IMR-90 (cell line): ENCODE measurements at regions not wholly inside any gene's neighbourhood (a gene's known extent, or its start where the extent isn't known, plus 50 kb on each side); places are given as distances from the start of the nearest gene placed in this dataset.

Source experiments
- ATAC-seq: fragments of 200-7000 bp; cut with Tn5 transposase; 2 replicates; pipeline ENCODE4 v1.9.1; 2020; ENCODE audit warnings: low read depth, mild to moderate bottlenecking, moderate library complexity
- BruUV-seq: library from RNA; stranded (reverse); fragments of 400-500 nt; replicated peaks from 2 replicates; lab custom pipeline; 2021; lab: Mats Ljungman, UMichigan
- CTCF ChIA-PET: fragments of 300-600 bp; formaldehyde crosslinking; extraction: SDS; loops from one replicate; lab custom pipeline; 2021; ENCODE audit warnings: antibody characterized with exemption; lab: Yijun Ruan, JAX
- POLR2A ChIA-PET: fragments of 300-600 bp; sonication (Branson Sonifier 250); formaldehyde crosslinking; loops from one replicate; lab custom pipeline; 2022; ENCODE audit warnings: antibody characterized with exemption; ENCODE audit not compliant: unreplicated experiment; lab: Charles Lee
- DNase-seq: peaks from one replicate; pipeline ENCODE4 v3.0.0; 2013
- H2AFZ ChIP-seq: replicated peaks from 2 replicates; pipeline ENCODE3; 2013; ENCODE audit warnings: low read length, mild to moderate bottlenecking; ENCODE audit not compliant: poor library complexity
- H2AK5ac ChIP-seq: 2 replicates; pipeline ENCODE4 v1.6.1; 2013; ENCODE audit warnings: low read depth, low read length, inconsistent platforms
- H2AK9ac ChIP-seq: replicated peaks from 2 replicates; pipeline ENCODE3; 2013; ENCODE audit warnings: mild to moderate bottlenecking, low read depth, low read length, moderate library complexity; ENCODE audit not compliant: poor library complexity
- H2BK120ac ChIP-seq: 2 replicates; pipeline ENCODE4 v1.6.1; 2013; ENCODE audit warnings: low read depth, low read length, inconsistent platforms
- H2BK15ac ChIP-seq: 3 replicates; pipeline ENCODE4 v1.6.1; 2013; ENCODE audit warnings: low read depth, low read length, inconsistent platforms
- H2BK20ac ChIP-seq: 2 replicates; pipeline ENCODE4 v1.6.1; 2013; ENCODE audit warnings: low read depth, mild to moderate bottlenecking, inconsistent platforms, low read length, moderate library complexity
- H2BK5ac ChIP-seq: 2 replicates; pipeline ENCODE4 v1.6.1; 2013; ENCODE audit warnings: mild to moderate bottlenecking, low read depth, low read length, inconsistent platforms; ENCODE audit not compliant: poor library complexity, severe bottlenecking
- H3K14ac ChIP-seq: replicated peaks from 2 replicates; pipeline ENCODE4 v1.6.1; 2013; ENCODE audit warnings: low read depth, low read length, inconsistent platforms
- H3K18ac ChIP-seq: 2 replicates; pipeline ENCODE4 v1.6.1; 2013; ENCODE audit warnings: low read depth, low read length, control low read depth
- H3K23ac ChIP-seq: 2 replicates; pipeline ENCODE4 v1.6.1; 2013; ENCODE audit warnings: low read depth, low read length, inconsistent platforms
- H3K27ac ChIP-seq: 2 replicates; pipeline ENCODE4 v1.5.1; 2013; ENCODE audit warnings: mild to moderate bottlenecking, control low read depth, low read length; ENCODE audit not compliant: insufficient read depth
- H3K27me3 ChIP-seq: 2 replicates; pipeline ENCODE4 v1.6.1; 2013; ENCODE audit warnings: low read length; ENCODE audit not compliant: control insufficient read depth, insufficient read depth
- H3K36me3 ChIP-seq: 2 replicates; pipeline ENCODE4 v1.6.1; 2013; ENCODE audit warnings: low read length, mixed read lengths; ENCODE audit not compliant: control insufficient read depth, insufficient read depth
- H3K4ac ChIP-seq: 2 replicates; pipeline ENCODE4 v1.6.1; 2013; ENCODE audit warnings: low read depth, low read length, inconsistent platforms
- H3K4me1 ChIP-seq: 2 replicates; pipeline ENCODE4 v1.6.1; 2013; ENCODE audit warnings: low read length, mixed read lengths; ENCODE audit not compliant: control insufficient read depth, insufficient read depth
- H3K4me2 ChIP-seq: 2 replicates; pipeline ENCODE4 v1.6.1; 2013; ENCODE audit warnings: low read depth, mild to moderate bottlenecking, control low read depth, low read length, moderate library complexity
- H3K4me3 ChIP-seq: 2 replicates; pipeline ENCODE4 v1.5.1; 2013; ENCODE audit warnings: low read depth, mild to moderate bottlenecking, control low read depth, low read length, moderate library complexity; ENCODE audit not compliant: insufficient read depth
- H3K56ac ChIP-seq: 2 replicates; pipeline ENCODE4 v1.6.1; 2013; ENCODE audit warnings: low read length, inconsistent platforms; ENCODE audit not compliant: insufficient read depth; ENCODE audit errors: extremely low read depth
- H3K79me1 ChIP-seq, 2 experiments: 2 replicates each; pipeline ENCODE4 v1.6.1; 2013; ENCODE audit warnings: low read length in 2 of 2, inconsistent platforms in 1 of 2, low read depth in 1 of 2
- H3K9ac ChIP-seq: 2 replicates; pipeline ENCODE4 v1.6.1; 2013; ENCODE audit warnings: low read depth, low read length, control low read depth
- H3K9me1 ChIP-seq: 2 replicates; pipeline ENCODE4 v1.6.1; 2013; ENCODE audit warnings: low read length, inconsistent platforms; ENCODE audit not compliant: insufficient read depth
- H3K9me3 ChIP-seq: 2 replicates; pipeline ENCODE4 v1.6.1; 2013; ENCODE audit warnings: low read length; ENCODE audit not compliant: control insufficient read depth, insufficient read depth
- H4K20me1 ChIP-seq: 2 replicates; pipeline ENCODE4 v1.6.1; 2013; ENCODE audit warnings: low read length, inconsistent platforms; ENCODE audit not compliant: insufficient read depth
- H4K5ac ChIP-seq: 2 replicates; pipeline ENCODE4 v1.6.1; 2013; ENCODE audit warnings: mild to moderate bottlenecking, low read depth, low read length, control low read depth
- H4K8ac ChIP-seq, 2 experiments: 2 replicates each; pipeline ENCODE4 v1.6.1; 2013; ENCODE audit warnings: low read depth in 2 of 2, low read length in 2 of 2, control low read depth in 1 of 2, inconsistent platforms in 1 of 2
- H4K91ac ChIP-seq: 2 replicates; pipeline ENCODE4 v1.6.1; 2013; ENCODE audit warnings: low read depth, low read length, inconsistent platforms; ENCODE audit not compliant: insufficient read depth
- BHLHE40 ChIP-seq: fragments of 150-350 bp; IDR thresholded peaks from 2 replicates; pipeline ENCODE4 v1.6.1; 2016; ENCODE audit warnings: mild to moderate bottlenecking, low read depth, low read length
- CEBPB ChIP-seq: IDR thresholded peaks from 2 replicates; pipeline ENCODE4 v1.6.1; 2012; ENCODE audit warnings: low read depth, low read length, improper control_type of control experiment
- ELK1 ChIP-seq: fragments of 150-350 bp; IDR thresholded peaks from 2 replicates; pipeline ENCODE4 v1.6.1; 2016; ENCODE audit warnings: low read depth, mild to moderate bottlenecking, low read length, moderate library complexity, borderline replicate concordance
- MAFK ChIP-seq: IDR thresholded peaks from 2 replicates; pipeline ENCODE4 v1.6.1; 2012; ENCODE audit warnings: low read depth, low read length, improper control_type of control experiment
- NFE2L2 ChIP-seq: fragments of 150-350 bp; IDR thresholded peaks from 2 replicates; pipeline ENCODE4 v1.6.1; 2016; ENCODE audit warnings: low read depth, mild to moderate bottlenecking, low read length
- RCOR1 ChIP-seq: IDR thresholded peaks from 2 replicates; pipeline ENCODE4 v1.6.1; 2012; ENCODE audit warnings: mild to moderate bottlenecking, low read length, improper control_type of control experiment; ENCODE audit not compliant: insufficient replicate concordance
- SMC3 ChIP-seq: fragments of 150-350 bp; IDR thresholded peaks from 2 replicates; pipeline ENCODE4 v1.6.1; 2016; ENCODE audit warnings: low read depth, mild to moderate bottlenecking, antibody characterized with exemption, low read length, moderate library complexity
- WGBS, 2 experiments: methylation state at CpG; one replicate each; pipeline versions ENCODE4 v1.1.5 to v1.1.7; 2013; ENCODE audit warnings: missing lambda C conversion rate in 2 of 2; ENCODE audit not compliant: insufficient read length in 1 of 2; ENCODE audit errors: extremely low coverage in 2 of 2; 5-methylcytosine and 5-hydroxymethylcytosine counted together
- dilution Hi-C: fragments of 300-500 bp; cut with HindIII; formaldehyde crosslinking; loops from one replicate; pipeline ENCODE4 v1.14.3; 2018; ENCODE audit warnings: low sequenced_read_pairs; ENCODE audit not compliant: unreplicated experiment
- in situ Hi-C: fragments of 300-500 bp; cut with MboI; formaldehyde crosslinking; loops from 3 replicates; pipeline ENCODE4 v1.14.3; 2019; ENCODE audit warnings: low sequenced_read_pairs, inconsistent platforms, mixed read lengths
- intact Hi-C: fragments of 100-400 bp; cut with micrococcal nuclease; formaldehyde crosslinking; loops from 2 replicates; pipeline ENCODE4 v1.10.0; 2022

GRCh38 chr3:79947469-79947868 lies 179.7 kb upstream of the ROBO1 start:
- Histone ChIP-seq H3K36me3 (no peaks in the 10 kb centered on the region), H3K4me2 (no peak overlapping the region), H3K27me3 (no peaks in the 10 kb centered on the region), H2BK15ac (no peak overlapping the region), H3K14ac (no peak overlapping the region), H3K9me3 (peaks cover 3% of the 10 kb centered on the region), H2BK5ac (no peak overlapping the region), H3K4me1 (no peaks in the 10 kb centered on the region), H2AFZ (no peak overlapping the region), H2AK5ac (no peak overlapping the region), H3K4ac (no peak overlapping the region), H3K9ac (no peak overlapping the region), H3K56ac (no peak overlapping the region), H4K20me1 (no peaks in the 10 kb centered on the region), H3K18ac (no peak overlapping the region), H2BK120ac (no peak overlapping the region), H4K91ac (no peak overlapping the region), H4K8ac (no peak overlapping the region), H2AK9ac (no peak overlapping the region), H4K5ac (no peak overlapping the region), H2BK20ac (no peak overlapping the region), H3K23ac (no peak overlapping the region), H3K4me3 (no peak overlapping the region), H3K9me1 (no peaks in the 10 kb centered on the region), H3K79me1 (no peaks in the 10 kb centered on the region), H3K27ac (no peak overlapping the region)
- ChIA-PET POLR2A (interaction anchor here (0.6 kb wide), 1 partner anchor 10 kb away, joined by 3 read pairs; no protein-coding TSS in a partner anchor), CTCF (no interaction called here)
- dilution Hi-C loops (no loop called here), in situ Hi-C loops (no loop called here), intact Hi-C loops (no loop called here)
- DNase-seq: no peak
- no CpG with 5 or more reads among the region's 1 CpG for WGBS, 2 experiments
- ATAC-seq: no peak
- TF ChIP-seq MAFK (no peak), RCOR1 (no peak), CEBPB (no peak), NFE2L2 (no peak), SMC3 (no peak), ELK1 (no peak), BHLHE40 (no peak)
- no TSS peak for BruUV-seq
